OCI-M2 (cell line): ENCODE measurements at regions not wholly inside any gene's neighbourhood (a gene's known extent, or its start where the extent isn't known, plus 50 kb on each side); places are given as distances from the start of the nearest gene placed in this dataset.

Source experiments
- DNase-seq: peaks from one replicate; lab custom pipeline; 2025; ENCODE audit not compliant: unreplicated experiment; lab: John Stamatoyannopoulos, UW

DNA sequence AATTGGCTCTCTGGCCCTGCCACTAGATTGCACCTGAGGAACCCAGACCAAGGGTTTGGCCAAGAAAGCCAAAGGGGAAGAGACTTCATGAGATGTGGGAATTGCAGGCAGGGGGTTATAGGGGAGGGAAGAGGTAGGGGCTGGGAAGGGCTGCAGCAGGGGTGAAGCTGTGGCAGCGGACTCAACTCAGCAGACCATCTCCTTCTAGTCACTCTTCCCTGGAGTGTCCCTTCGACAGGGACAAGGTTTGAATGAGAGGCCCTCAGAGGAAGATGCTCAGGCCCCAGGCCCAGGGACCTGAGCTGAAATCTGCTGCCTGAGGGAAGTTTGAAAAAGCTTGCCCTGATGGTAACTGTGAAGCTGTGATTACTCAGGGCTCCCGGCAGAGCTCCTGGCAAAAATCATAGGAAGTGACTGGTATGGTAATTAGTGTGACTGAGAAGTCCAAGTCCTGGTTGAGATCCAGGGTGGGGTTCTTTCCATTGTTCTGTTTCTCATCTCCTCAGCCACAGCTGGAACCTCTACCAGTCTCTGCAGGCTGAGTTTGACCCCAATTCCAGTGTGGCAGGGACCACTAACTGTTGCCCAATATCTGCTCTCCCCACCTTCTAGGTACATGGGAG lies 300.9 kb downstream of the CYP26B1 start:
- DNase-seq, result no peak

DNA sequence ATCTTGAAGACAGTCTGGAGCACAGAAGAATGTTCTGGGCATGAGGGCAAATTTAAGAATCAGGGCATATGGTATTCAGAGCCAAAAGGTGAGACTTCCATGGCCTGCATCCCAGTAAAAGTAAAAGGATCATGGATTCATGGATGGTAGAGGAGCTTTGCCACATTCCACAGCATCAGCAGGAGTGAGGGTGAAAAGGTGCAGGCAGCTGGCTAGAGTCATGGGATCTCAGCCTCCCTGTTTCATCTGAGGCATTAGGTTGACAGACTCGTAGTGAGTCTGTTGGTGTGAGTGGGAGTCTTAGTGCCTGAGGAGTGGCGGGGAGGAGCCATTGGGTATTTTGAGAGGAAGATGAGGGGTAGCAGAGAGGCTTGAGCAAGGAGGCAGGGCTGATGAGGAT lies 301.6 kb downstream of the CYP26B1 start:
- no peak for DNase-seq

DNA sequence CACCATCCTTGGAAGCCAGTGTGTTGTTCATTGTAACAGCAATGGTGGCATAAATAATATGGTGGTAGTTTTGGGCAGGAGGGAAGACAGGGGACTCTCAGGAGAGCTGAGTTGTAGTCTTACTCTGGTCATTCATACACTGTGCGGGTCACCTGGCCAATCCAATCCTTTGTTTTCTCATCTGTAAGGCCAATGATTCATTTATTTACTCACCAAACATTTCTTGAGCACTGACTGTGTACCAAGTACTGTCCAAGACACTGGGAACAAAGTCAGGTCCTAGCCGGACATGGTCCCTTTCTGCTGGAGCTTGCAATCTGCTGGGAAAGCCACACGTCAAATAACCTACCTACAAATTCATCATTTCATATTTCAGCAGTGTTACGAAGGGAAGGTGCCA lies 302.7 kb downstream of the CYP26B1 start:
- no peak for DNase-seq

DNA sequence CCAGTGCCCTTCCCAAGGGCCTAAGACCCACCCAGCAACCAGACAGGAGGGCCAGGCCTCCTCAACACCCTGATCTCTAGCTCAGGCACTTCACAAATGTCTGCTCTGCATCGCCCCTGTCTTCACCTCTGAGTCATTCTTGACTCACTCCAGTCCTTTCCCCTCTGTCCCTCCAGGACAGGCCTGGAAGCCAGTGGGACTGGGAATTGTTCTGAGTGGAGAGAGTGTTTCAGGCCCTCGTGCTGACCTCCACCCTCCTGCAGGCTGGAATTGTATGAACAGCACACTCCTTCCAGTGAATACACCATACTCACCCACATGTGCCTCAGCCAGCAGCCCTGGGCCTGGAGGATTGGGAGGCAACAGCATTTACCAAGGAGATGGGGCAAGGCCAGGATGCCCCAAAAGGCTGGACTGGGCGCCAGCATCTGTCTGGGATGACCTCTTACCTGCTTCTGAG lies 304.2 kb downstream of the CYP26B1 start:
- DNase-seq, result no peak

DNA sequence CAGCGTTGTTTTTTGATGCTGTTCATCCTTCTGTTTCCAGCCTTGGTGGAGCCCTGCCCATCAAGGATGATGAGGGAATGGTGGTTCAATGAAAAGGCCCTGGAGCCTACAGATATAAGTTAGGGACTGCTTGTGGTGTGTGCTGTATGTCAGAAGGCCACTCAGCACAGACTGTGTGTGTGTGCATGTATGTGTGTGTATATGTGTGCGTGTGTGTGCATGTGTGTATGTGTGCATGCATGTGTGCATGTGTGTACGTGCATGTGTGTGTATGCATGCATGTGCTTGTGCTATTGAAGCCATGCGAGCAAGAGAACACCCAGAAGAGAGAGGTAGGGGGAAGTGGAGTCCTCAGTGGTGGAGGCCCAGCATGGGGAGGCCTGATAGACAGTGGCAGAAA lies 304.9 kb downstream of the CYP26B1 start:
- DNase-seq, result no peak

DNA sequence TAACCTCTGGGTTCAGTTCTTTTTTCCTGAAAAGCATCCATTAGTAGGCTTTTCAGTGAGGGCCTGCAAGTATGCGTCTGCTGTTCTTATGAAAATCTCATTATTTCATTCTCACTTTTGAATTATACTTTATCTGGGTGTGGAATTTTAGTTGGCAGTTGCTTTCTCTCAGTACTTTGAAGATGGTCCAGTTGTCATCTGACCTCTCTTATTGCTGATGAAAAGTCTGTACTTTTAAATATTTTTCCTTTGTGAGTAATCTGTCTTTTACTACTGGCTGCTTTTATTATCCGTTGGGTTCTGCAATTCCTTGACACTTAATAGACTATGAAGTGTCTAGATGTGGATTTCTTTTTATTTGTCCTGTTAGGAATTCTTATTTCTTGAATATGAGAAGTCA lies 307.8 kb downstream of the CYP26B1 start:
- DNase-seq, result no peak

DNA sequence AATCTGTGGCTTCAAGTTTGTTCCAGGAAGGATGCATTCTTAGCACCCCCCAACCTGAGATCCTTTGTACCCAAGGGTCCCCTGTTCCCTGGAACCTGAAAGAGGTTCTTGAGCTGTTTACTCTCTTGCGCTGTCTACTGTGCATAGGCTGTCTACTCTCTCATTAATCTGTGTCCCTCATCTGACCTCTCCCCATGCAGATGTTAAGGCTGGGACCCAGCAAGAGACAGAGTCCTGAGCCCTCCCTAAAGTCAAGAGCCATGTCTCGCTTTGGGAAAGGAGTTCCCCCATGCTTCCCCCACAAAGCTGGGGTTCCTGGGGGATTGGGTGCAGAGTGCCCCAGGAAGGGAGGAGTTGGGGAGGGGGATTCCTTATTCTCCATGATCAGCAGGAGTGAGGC lies 312.9 kb downstream of the CYP26B1 start:
- DNase-seq, result no peak

DNA sequence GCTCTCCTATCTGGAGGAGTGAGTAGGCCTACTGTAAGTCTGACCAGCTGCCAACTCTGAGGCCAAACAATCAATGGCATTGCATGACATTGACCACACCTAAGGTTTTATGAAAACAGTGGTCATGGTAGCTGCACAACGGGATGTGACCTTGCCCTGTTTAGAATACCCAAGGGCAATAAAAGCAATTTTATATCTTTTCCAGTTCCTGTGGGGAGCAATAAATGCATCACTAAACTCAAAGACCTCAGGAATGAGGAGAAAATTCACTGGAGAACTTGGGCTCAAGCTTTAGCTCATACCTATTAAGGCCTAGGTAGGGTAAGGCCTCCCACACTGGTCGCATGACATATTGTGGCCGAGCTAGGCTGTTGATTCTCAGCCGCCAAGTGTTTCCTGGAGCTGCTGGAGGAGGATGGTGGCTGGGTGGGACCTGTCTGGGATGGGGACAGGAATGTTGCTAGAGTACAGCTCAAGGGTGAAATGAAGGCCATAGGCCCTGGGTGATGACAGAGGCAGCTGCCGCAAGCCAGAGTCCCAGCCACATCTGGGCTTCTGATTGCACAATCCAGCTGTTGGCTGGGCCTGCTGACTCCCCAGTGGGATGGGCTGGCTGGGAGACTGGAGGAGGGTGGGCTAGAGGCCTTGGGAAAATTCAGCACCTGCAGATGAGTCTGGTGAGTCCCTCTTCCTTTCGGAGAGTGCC lies 313.7 kb downstream of the CYP26B1 start:
- no peak for DNase-seq

DNA sequence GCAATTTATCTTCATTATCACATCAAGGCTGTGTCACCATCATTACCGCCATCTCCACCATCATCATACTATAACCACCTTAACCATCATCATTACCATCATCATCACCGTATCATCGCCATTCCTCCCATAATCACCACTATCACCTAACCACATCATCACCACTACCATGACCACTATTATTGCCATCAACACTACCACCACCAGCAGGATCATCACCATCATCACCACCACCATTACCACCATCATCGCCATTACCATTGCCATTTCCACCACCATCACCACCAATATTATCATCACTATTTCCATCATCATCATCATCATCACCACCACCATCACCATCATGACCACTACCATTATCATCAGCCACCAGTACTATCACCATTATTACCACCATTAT lies 314.4 kb downstream of the CYP26B1 start:
- no peak for DNase-seq

DNA sequence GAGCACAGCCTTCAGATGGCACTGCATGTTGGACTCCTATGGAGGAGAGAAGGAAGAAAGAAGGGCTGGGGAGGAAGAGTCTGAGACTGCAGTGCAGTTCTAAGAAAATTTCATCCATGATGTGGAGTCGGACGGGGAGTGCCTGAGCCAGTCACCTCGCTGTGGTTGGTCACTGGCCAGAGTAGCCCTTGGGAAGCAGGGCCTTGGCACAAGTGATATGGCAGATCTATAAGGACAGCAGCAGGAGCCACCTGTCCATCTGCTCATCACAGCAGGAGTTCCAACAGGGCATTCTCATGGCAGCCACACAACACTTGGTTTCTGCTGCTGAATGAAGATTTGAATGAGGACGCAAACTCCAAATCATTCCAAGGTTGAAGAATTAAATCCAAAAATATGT lies 314.8 kb downstream of the CYP26B1 start:
- no peak for DNase-seq

DNA sequence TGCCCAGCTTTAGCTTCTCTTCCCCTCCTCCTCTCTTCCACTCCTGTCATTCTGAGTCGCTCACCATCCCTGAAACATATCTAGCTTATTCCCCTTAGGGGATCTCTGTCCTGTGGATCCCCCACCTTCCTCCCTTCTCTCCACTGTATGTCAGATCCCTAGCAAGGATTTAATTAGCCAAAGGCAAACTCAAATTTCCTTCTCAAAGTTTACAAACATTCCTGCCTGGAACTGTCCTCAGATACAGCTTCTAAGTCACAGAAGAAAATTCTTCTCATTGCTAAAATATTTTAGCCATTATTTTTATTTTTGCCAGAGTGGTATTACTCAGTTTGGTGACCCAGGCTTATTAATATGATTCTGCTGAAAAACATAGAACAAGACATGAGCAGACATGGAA lies 315.3 kb downstream of the CYP26B1 start:
- no peak for DNase-seq

DNA sequence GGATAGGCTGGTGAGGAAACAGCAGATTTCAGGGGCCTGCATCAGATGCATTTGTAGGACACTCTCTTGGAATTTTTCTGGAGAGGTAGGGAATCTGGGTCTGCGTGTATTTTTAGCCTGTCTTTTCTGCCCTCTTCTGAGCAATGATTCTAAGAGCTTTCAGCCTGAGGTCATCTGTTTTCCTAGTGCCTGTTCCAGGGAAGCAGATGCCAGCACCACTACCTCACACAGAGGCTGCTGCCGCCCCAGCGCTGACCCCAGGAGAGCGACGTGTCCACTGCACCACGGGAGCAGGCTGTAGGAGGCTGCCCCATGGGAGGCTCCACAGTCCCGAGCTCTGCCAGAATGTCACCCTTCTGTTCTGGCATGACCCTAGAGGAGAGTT lies 316.5 kb downstream of the CYP26B1 start:
- no peak for DNase-seq

DNA sequence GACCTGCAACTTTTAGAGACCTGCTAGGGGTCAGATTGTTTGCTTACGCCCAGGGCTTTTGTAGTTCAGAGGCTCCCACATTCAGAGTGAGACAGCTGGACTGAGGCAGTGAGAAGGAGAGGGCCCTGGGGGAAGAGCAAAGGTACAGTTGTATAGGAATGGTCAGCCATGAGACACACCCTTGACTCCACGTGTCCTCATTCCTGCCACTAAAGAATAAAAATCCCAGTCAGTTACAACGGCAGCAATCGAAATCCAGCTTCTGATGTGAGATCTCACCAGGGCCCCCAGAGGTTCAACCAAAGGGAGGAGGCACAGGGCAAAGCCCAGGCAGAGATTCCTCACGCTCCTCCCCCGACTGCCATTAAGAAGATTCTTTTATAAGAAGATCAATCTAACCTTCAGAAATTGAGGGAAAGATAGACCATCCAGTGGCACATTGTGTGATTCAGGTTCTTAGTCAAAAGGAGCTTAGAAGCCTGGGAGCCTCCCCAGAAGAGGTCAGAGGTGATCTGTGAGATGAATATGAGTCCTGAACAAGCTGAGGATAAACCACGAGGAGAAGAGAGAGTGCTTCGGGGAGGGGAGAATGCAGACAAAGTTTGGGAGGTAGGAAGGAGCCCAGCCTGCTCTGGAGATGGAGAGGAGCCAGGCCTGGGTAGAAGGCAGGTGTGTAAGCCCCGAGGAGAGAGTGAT lies 317.0 kb downstream of the CYP26B1 start:
- DNase-seq, result no peak

DNA sequence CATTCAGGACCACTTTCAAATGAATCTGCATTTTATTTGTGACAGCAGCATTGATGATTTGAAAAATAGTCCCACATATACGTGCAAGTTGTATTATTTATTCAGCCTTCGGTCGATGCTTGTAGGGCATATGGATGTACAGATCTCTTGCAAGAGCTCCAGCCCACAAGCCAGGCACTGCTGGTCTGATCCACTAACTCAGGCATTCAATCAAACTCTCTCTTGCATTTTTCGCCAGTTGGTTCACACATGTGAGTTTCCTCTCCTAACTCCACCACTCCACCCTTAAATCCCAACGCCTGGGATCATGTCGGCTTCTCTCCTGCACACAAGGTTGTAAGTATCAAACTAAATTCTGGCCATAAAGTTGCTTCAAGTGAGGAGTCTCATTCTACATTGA lies 318.7 kb downstream of the CYP26B1 start:
- DNase-seq, result no peak

DNA sequence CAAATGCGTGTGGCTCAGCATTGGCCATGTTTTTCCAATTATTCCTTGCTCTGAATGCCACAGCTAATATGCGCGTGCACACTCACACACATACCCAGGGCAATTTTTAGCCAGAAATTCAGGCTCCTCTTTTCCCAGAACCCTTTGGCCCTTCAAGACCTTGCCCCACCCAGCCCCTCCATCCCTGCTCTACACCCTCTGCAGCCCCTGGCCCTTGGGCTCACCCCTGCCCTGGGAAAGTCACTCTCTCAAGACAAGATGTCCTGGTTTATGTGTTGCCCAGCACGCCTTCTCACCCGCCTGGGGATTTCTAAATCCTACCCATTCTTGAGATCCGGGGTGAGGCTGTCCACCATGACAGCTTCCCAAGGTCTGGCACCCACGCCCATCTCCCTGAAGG lies 319.7 kb downstream of the CYP26B1 start:
- DNase-seq, result no peak

DNA sequence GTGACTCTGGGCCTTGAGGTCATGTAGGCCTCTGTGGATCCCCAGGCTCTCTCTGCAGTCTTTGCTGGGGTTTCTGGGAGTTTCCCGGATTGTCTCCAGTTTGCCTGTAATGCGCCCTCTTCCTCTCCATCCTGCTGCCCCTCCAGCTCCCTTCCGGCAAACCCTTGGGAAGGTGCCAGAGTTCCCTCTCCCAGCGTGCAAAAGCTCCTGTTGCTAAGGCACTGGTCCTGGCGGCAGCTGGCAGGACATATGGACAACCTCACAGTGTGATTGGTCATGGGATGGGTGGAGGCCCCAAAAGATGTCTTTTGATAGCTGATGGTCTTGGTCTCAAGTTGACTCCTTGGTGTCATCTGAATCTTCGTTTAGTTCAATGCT lies 320.1 kb downstream of the CYP26B1 start:
- DNase-seq, result no peak

DNA sequence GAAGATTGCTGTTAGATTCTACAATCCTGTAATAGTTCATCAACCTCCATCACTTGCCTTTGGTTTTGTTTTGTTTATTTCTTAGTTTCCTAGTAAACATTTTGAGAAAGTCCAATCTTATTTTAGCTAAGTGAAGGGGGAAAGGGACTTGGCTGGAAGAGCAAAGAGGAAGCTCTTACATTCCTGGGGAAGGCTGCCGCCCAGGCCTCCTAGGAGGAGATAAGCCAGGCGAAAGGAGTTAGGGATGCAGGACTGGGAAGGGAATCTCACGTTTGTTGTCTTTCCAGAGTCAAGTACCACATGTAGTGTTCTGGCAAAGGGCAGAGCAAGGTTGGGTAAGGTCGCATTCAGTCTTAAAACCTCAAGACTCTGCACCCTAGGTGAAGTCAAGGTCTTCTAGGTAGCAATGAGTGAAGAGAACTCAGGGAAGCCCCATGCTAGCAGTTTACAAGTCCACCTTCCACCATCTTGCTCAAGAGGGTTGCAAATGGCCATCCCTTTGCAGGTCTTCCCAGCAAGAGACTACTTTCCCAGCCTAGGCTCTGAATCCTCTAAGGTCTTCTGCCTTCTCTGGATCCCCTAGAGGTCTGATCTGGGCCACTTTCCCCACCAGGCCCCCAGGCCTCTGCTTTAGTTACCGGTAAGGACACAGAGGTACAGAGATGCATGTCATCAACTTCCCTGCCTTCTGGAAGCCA lies 320.7 kb downstream of the CYP26B1 start:
- DNase-seq, result no peak

DNA sequence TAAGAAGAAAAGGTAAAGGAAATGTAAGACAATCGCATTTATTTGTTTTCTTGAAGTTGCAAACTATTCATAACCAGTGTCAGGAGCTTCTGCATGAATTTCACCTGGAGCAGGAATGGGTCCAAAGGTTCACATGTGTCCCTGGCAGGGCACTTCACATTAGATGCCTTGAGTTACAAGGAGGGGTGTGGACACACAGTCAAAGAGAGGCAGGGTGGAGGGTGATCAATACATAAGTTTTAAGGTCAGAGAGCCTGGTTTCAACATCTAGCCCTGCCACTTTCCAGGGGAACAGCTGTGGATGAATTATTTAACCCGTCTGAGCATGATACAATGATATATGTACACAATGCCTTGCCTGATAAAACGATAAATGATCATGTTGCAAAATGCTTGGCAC lies 321.4 kb downstream of the CYP26B1 start:
- no peak for DNase-seq

DNA sequence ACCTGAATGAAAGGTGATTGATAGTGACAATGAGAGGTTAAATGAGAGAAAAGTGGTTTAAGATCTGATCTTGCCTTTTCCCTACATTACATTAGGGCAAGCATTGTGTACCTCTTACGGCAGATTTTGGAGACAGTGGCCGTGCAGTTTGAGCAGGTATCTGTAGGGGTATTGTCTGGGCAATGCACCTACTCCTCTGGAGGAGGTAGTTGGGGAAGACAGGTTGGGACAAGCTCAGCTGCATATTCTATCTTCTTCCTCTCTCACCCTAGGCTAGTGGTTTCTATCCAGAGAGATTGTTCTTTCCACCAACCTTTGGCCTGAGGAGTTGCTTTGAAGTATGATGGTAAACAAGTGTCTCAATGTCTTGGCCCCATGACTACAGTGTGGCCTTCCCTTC lies 323.2 kb downstream of the CYP26B1 start:
- DNase-seq, result no peak

DNA sequence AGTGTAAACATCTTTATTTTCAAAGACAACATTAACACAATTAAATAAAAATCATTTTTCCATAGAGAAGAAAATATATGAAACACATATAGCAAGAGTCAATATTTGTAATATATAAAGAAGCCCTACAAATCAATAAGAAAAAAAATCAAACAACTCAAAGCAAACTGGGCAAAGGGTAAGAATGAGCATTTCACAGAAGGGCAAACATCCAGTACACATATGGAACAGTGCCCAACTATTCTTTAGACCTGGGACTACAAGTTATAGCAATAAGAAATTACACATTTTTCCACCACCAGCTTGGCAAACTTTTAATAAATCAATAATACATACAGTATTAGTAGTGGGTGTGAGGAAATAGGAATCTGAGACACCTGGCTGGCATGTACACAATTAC lies 324.1 kb downstream of the CYP26B1 start:
- no peak for DNase-seq

DNA sequence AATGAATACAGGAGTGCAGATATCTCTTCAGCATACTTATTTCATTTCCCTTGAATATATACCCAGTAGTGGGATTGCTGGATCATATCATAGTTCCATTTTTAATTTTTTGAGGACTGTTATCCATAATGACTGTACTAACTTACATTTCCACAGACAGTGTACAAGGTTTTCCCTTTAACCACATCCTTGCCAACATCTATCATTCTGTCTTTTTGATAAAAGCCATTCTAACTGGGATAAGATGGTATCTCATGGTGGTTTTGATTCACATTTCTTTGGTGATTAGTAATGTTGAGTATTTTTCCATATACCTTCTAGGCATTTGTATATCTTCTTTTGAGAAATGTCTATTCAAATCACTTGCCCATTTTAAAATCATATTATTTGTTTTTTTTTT lies 325.2 kb downstream of the CYP26B1 start:
- DNase-seq, result no peak

DNA sequence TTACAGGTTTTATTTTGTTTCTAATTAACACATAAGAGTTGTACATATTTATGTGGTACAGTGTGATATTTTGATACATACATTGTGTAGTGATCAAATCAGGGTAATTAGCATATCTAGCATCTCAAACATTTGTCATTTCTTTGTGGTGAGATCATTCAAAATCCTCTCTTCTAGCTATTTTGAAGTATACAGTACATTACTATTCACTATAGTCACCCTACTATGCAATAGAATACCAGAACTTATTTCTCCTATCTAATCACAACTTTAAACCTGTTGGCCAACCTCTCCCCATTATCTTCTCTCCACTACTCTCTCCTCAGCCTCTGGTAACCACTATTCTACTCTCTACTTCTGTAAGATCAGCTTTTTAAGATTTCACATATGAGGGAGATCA lies 325.8 kb downstream of the CYP26B1 start:
- no peak for DNase-seq
